ENCODE measurements at regions not wholly inside any gene's neighbourhood (a gene's known extent, or its start where the extent isn't known, plus 50 kb on each side); places are given as distances from the start of the nearest gene placed in this dataset.

DNA sequence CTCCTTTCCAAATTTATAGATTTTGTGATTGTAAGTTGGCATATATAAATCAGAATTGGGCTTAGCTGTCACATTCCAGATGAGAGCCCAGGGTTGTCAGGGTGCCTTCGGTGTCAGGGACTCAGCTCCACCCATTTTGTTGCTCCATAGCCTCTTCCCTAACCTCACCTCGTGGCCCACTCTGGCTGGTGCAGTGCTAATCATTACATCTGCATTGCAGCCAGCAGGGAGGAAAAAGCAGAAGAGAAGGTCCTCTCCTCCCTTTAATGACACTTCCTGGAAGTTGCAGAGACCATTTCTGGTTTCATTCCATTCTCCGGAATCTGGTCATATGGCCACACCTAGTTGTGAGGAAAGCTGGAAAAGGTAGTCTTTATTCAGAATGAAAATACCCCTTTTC, 113.3 kb downstream of the CCT6B start:
- TF ChIP-seq, protein P1, sequence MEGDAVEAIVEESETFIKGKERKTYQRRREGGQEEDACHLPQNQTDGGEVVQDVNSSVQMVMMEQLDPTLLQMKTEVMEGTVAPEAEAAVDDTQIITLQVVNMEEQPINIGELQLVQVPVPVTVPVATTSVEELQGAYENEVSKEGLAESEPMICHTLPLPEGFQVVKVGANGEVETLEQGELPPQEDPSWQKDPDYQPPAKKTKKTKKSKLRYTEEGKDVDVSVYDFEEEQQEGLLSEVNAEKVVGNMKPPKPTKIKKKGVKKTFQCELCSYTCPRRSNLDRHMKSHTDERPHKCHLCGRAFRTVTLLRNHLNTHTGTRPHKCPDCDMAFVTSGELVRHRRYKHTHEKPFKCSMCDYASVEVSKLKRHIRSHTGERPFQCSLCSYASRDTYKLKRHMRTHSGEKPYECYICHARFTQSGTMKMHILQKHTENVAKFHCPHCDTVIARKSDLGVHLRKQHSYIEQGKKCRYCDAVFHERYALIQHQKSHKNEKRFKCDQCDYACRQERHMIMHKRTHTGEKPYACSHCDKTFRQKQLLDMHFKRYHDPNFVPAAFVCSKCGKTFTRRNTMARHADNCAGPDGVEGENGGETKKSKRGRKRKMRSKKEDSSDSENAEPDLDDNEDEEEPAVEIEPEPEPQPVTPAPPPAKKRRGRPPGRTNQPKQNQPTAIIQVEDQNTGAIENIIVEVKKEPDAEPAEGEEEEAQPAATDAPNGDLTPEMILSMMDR (IDR thresholded peaks at IDR 0.05) = no peak
- no peak for TF ChIP-seq POLR2A (IDR thresholded peaks at IDR 0.05)
- TF ChIP-seq EP300 (IDR thresholded peaks at IDR 0.05) = no peak

All from tibial nerve (tissue), 4 donors.